Left renal pelvis (tissue), 4 donors: ENCODE measurements at regions not wholly inside any gene's neighbourhood (a gene's known extent, or its start where the extent isn't known, plus 50 kb on each side); places are given as distances from the start of the nearest gene placed in this dataset.
"Not testable (repeated sequence)": the region's sequence is repeated elsewhere in the genome, so short reads cannot be mapped to it uniquely, and the experiment has no call there.

Source experiments
- DNase-seq, 4 donors: peaks; one replicate each; pipeline ENCODE4 v3.0.0-alpha.2; 2013; ENCODE audit warnings: low read depth in 4 of 4, low spot score in 3 of 4

DNA sequence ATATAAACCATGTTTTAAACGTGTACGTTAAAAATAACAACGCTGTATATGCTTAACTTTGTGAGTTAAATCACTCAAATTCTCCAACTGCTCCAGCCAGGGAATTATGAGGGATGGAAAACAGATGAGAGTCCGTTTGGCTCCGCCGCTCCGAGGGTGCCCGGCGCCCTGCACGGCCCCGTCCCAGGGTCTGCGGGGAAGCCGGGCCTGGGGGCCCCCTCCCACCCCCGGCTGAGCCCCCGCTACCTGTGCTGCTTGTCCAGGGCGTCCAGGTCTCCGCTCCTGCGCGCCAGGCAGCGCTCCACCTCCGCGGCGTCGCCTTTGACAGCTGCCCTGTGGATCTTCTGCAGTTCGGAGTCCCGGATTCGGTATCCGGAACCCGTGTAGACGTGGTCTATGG, 415.5 kb downstream of the FOXD4L4 start:
- DNase-seq, result not testable (repeated sequence)

DNA sequence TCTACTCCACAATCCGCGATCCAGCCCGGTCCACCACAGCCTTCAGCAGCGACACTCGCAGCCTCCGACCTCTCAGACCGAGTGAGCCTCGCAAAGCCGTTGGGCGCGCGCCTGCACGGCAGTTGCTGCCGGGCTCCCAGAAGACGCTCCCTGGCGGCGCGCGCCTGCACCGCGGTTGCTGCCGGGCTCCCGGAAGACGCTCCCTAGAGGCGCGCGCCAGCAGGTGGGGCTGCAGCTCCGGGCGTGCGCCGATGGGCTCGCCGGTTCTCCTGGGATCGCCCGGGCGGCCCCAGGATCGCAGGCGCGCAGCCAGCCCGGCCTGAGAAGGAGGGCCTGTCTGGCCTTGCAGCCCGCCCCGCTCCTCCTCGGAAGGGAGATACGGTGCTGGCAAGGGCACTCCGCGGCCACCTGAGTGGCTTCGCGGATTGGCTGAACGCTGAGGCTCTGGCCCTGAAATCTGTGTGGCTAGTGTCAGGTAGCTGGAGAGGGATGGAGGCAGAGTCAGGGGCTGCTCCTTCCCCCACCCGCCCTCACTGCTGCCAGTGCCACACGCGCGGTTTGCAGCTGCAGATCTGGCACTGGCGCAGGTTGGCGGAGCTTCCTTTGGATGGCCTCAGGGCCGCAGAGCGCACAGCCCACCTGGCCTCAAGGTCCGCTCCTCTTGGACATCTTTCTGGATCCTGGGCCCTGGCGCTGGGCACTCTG, 416.2 kb downstream of the FOXD4L4 start:
- DNase-seq, result peak in 2 of 4 donors; percentile 28 to 36

DNA sequence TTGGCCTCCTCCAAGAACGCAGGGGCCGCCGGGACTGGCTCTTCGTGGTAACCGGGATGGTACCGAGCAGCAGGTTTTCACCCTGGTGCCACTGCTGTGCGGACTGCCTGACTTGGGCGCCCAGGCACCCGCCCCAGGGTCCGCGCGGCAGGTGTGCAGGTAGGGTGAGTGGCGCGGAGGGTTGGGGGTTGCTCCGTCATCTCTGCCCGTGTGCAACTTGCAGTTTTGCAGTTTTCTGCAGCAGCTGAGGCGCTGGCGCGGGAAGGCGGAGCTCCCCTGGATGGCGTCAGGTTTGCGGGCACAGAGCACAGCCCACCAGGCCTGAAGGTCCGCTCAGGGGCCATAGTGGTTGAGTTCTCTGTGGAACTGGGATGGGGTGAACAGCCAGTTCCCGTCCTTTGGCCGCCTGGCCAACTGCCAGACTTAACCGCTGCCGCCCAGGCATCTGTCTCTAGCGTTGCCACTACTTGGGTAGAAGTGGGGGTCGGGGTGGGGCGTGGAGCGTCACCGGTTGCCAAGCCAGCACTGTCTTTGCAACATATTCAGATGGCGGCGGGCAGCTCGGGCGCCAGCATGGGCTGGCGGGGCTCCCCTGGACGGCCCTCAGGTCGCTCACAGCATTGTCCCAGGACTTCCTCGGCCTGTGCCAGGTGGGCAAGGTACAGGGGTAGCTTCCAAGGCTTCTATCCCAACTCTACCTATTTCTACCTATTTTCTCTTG, 417.2 kb downstream of the FOXD4L4 start:
- not testable (repeated sequence) for DNase-seq

DNA sequence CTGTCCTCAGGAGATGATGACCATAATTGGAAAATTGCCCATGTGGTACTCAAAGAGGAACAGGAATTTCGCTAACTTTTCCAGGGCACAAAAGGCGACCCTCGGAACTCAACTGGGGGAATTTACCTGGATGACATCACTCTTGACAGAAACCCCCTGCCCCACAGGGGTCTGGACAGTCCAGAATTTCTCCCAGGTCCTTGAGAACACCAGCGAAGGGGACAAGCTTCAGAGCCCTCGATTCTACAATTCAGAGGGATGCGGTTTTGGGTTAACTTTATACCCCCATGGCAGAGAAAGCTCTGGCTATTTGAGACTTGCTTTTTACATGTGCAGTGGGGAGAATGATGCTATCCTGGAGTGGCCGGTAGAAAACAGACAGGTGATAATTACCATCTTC, 445.4 kb downstream of the FOXD4L4 start:
- not testable (repeated sequence) for DNase-seq

DNA sequence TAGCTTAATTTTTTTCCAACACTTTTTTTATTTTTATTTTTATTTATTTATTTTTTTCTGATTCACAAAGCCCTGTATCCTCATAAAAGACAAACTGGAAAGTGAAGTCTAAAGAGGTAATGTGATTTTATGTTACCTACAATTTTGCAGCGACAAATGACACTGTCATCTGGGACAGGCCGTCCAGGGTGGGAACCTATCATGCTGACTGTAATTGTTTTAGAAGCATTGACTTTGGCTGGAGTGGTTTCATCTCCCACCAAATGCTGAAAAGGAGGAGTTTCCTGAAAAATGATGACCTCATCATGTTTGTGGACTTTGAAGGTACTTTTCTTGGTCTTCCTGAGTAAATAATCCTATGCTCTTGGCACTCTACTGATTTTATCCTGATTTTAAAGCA, 446.7 kb downstream of the FOXD4L4 start:
- not testable (repeated sequence) for DNase-seq

DNA sequence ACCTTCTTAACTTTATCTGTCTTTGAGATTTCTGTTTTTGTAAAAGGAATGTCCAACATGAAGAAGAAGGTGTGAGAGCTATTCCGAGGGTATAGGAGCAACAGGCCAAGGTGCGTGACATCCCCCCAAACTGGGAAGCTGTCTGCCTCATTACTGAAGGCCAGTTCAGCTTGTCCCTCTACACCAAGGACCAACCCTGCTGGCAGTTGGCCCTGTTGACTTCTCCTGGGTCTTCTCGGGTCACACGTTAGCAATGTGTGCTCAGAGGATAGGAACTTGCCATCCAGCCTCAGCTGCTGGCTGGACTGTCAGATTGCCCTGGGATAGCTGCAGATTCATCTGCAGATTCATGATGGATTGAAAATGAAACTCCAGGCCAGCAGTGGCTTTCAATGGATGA, 460.3 kb downstream of the FOXD4L4 start:
- DNase-seq, result not testable (repeated sequence)

DNA sequence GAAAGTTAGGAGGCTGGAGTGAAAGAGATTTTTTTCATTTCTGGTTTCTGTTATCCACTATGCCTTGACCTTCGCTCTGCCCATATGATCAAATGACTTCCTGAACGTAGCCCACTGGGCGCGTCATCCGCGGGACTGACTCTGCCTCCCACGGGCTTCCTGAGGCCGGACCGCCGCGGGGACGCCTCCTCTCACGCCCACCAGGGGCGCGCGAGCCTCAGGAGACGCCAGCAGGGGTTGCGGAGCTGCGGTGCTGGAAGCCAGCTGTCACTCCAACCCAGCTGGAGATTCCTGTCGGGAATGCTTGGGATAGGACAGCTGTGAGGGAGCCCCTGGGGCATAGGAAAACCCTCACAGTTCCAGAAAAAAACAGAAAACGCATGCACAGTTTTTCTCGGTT, 461.5 kb downstream of the FOXD4L4 start:
- DNase-seq, result not testable (repeated sequence)

DNA sequence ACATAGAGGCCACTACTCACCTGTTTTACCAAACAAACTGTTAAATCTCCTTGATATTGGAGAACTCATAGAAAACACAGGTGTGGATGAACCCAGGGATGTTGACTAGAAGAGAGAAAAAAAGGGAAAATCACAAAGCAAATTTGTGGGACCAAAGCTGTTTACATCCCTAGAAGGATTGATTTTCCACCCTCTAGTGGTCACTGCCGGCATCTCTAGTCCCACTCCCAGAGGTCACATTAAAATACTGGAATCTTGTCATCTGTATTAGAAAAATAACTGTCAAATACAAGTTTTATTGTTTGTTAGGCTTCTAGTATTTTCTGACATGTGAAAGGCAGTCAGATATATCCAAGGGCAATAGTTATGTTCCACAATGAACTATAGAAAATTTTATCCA, 469.7 kb downstream of the FOXD4L4 start:
- not testable (repeated sequence) for DNase-seq

DNA sequence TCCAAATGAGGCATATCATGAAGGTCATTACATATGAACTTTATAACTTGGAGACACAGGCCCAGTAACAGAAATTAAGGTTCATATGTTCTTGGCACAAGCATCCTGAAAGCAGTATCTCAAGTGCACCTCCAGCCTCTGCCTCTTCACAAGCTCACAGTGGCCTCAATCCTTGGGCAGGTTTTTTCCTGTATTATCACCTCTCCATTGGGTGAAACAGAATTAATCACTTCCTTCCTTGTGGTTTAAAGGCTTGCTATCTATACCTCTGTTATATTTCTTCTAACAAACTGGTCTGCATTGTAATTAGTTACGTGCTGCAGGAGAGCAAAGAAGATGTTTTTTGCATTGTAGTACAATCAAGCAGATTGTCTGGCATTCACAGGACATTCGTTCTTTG, 471.0 kb downstream of the FOXD4L4 start:
- not testable (repeated sequence) for DNase-seq

DNA sequence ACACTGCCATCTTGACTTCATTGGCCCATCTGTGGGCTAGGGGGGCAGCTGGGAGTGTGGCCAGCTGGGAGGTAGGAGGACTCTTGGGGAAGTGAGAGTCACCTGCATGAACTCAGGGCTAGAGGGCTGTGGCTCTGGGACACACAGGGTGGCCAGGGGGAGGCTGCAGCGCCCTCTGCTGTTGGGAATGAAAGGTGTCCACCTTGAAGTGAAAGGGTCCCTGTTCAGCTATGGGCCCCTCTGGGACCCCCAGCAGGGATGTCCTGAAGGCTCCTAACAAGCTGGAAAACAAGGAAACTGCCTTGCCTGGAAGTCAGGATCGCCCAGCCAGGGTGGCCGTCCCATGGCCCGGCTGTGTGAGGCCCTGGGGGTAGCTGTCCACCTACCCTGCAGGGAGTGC, 507.8 kb downstream of the FOXD4L4 start:
- DNase-seq, result not testable (repeated sequence)

DNA sequence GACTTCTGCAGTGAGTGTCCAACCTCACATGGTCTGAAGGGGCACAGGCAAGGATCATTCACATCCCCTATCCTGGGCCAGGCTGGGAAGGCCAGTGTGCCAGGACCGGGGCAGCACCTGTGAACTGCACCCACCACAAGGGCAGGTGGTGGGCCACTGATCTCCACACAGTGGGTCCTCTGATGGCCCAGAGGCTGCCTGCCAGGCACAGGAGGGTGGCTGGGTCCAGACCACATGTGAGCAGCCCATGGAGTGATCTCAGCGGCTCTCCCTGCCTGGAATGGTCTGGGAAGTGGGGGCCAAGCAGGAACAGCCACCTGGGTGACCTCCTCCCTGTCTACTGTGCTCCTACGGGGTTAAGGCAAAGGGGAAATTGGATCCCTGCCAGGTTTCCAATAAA, 508.5 kb downstream of the FOXD4L4 start:
- DNase-seq, result not testable (repeated sequence)

DNA sequence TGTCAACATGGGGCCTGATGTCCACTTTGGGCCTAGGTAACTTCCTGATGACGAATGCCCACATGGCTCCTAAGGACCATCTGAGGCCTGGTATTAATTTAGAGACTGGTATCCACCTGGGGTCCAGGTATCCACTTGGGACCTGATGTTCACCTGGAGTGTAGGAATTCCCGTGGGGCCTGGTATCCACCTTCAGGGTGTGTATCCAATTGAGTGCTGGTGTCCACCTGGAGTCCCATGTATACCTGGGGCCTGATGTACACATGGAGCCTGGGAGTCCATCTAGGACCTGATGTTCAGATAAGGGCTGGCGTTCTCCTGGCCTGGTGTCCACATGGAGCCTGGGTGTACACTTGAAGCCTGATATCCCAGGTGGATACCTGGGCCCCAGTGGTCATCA, 520.6 kb downstream of the FOXD4L4 start:
- not testable (repeated sequence) for DNase-seq

DNA sequence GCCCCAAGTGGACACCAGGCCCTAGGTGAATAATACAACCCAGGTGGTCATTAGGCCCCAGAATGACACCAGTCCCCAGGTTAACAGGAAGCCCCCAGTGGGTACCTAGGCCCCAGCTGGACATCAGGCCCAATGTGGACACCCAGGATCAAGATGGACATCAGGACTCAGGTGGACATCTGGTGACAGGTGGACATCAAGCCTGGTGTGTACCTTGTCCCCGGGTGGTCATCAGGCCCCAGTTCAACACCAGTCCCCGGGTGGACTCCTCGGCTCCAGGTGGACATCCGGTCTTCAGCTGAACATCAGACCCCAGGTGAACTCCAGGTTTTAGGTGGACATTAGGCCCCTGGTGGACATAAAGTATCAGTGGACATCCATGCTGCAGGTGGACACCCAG, 524.6 kb downstream of the FOXD4L4 start:
- not testable (repeated sequence) for DNase-seq

DNA sequence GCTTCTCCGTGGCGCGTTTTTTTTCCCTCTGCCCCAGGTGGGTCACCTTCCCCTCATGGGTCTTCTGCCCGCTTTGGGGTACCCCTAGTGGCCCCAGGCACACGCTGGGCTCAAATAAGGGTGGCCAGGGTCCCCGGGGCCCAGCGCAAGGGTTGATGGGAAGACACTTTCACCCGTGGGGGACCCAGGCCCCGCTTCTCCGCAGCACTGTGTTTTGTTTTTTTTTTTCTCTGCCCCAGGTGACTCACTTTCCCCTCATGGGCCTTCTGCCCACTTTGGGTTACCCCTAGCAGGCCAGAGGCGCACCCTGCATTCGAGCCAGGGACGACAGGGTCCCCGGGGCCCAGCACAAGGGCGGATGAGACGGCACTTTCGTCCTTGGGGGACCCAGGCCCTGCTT, 526.7 kb downstream of the FOXD4L4 start:
- DNase-seq, result not testable (repeated sequence)

DNA sequence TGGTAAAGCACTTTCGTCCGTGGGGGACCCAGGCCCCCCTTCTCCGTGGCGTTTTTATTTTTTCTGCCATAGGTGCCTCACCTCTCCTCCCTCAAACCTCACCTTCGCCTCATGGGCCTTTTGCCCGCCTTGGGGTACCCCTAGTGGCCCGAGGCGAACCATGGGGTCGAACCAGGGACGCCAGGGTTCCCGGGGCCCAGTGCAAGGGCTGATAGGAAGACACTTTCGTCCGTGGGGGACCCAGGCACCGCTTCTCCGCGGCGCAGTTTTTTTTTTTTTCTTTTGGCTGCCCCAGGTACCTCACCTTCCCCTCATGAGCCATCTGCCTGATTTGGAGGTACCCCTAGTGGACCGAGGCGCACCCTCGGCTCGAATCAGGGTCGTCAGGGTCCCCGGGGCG, 527.8 kb downstream of the FOXD4L4 start:
- DNase-seq, result not testable (repeated sequence)

DNA sequence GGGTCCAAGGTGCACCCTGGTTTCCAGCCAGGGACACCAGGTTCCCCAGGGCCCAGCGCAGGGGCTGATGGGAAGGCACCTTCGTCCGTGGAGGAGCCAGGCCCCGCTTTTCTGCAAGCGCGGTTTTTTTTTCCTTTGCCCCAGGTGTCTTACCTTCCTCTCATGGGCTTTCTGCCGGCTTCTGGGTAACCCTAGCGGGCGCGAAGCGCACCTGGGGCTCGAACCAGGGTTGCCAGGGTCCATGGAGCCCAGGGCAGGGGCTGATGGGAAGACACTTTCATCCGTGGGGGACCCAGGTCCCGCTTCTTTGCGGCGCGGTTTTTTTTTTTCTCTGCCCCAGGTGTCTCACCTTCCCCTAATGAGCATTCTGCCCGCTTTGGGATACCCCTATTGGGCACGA, 529.3 kb downstream of the FOXD4L4 start:
- not testable (repeated sequence) for DNase-seq

DNA sequence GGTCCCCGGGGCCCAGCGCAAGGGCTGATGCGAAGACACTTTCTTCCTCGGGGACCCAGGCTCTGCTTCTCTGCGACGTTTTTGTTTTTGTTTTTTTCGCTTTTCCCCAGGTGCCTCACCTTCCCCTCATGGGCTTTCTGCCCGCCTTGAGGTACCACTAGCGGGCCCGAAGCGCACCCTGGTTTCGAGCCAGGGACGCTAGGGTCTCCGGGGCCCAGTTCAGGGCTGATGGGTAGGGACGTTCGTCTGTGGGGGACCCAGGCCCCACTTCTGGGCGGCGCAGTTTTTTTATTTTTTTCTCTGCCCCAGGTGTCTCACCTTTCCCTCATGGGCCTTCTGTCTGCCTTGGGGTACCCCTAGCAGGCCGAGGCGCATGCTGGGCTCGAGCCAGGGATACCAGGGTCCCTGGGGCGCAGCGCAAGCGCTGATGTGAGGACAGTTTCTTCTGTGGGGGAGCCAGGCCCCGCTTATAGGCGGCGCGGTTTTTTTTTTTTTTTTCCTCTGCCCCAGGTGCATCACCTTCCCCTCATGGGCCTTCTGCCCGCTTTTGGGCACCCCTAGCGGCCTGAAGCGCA, 530.0 kb downstream of the FOXD4L4 start:
- DNase-seq, result not testable (repeated sequence)

DNA sequence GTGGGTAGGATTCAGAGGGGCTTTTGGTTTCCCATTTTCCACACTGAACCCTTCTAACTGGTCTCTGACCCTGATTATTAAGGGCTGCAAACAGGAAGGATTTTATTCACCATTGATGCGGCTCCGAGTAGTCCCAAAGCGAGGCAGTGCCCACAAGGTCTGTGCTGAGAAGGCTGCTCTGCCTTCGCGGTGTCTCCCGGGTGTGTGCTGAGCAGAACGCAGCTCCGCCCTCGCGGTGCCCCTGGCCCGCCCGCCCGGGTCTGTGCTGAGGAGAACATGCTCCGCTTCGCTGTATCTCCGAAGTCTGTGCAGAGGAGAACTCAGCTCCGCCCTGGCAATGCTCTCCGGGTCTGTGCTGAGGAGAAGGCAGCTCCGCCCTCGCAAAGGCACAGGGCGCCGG, 530.7 kb downstream of the FOXD4L4 start:
- not testable (repeated sequence) for DNase-seq

DNA sequence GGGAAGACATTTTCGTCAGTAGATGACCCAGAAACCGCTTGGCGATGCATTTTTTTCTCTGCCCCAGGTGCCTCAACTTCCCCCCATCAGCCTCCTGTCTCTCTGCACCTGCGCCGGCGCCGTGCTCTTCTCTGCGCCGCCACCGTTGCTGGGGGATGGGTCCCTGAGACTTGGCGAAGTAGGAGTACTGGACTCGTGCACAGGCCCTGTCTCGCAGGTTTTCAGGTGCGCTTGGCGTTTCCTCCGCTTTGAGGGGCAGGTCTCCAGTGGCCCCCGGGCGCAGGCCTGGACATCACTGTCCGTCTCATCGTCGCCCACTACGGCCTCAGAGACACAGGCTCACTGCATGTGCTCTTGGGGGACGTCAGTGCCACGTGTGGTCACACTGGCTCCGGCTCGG, 532.1 kb downstream of the FOXD4L4 start:
- not testable (repeated sequence) for DNase-seq

DNA sequence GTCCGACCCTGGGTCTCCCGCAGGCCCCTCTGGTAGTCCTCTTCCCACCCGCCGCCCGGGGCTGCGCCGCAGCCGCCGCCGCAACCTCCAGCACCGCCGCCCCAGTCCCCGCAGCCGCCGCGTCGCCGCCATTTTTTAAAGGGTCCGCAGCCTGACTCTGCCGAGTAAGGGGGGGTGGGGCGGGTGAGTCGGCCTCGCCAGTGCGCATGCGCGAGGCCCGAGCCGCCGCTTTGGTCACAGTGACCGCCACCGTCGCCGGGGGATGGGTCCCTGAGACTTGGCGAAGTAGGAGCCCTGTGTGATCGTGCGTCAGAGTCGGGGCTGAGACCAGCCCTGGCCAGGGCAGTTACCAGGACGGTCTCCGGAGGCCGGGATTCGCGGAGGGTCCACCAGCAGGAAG, 532.8 kb downstream of the FOXD4L4 start:
- DNase-seq, result not testable (repeated sequence)

DNA sequence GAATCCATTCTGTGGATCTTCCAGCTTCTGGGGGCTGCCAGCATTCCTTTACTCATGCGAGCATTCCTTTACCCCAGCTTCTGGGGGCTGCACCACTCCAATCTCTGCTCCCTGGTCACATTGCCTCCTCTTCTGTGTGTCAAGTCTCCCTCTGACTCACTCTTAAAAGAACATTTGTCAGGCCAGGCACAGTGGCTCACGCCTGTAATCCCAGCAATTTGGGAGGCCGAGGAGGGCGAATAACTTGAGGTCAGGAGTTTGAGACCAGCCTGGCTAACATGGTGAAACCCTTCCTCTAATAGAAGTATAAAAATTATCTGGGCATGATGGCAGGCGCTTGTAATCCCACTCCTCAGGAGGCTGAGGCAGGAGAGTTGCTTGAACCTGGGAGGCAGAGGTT, 541.9 kb downstream of the FOXD4L4 start:
- not testable (repeated sequence) for DNase-seq
